ENCODE measurements at regions not wholly inside any gene's neighbourhood (a gene's known extent, or its start where the extent isn't known, plus 50 kb on each side); places are given as distances from the start of the nearest gene placed in this dataset.

DNA sequence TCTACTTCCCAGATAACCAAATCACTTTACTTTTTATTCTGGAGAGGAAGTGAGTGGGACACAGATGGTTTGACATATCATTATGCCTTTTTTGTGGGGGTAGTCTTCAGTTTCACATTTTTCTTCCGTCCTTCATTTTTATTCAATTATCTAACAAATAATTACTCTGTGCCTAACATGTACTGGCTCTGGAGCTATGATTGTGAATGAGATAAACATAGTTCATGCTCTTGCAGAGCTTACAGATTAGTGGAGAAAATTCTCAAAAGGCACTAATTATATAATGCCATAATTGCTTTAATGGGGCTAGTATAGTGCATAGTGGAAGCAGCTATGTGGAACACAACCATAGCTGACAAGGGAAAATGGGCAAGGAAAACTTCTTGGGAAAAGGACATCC is 303.6 kb upstream of the TFPI start:
- TF ChIP-seq GATA3 (IDR thresholded peaks at IDR 0.05; ENCODE audit: low read depth, low read length) (peak; percentile 55), GATA2 (IDR thresholded peaks at IDR 0.05; ENCODE audit: low read depth, low read length) (no peak)

All from SH-SY5Y (cell line).